IMR-90 (cell line): ENCODE measurements at regions not wholly inside any gene's neighbourhood (a gene's known extent, or its start where the extent isn't known, plus 50 kb on each side); places are given as distances from the start of the nearest gene placed in this dataset.

Experiments used
- ATAC-seq: fragments of 200-7000 bp; cut with Tn5 transposase; 2 replicates; pipeline ENCODE4 v1.9.1; 2020; ENCODE audit warnings: low read depth, mild to moderate bottlenecking, moderate library complexity
- BruUV-seq: library from RNA; stranded (reverse); fragments of 400-500 nt; replicated peaks from 2 replicates; lab custom pipeline; 2021; lab: Mats Ljungman, UMichigan
- CTCF ChIA-PET: fragments of 300-600 bp; formaldehyde crosslinking; extraction: SDS; loops from one replicate; lab custom pipeline; 2021; ENCODE audit warnings: antibody characterized with exemption; lab: Yijun Ruan, JAX
- POLR2A ChIA-PET: fragments of 300-600 bp; sonication (Branson Sonifier 250); formaldehyde crosslinking; loops from one replicate; lab custom pipeline; 2022; ENCODE audit warnings: antibody characterized with exemption; ENCODE audit not compliant: unreplicated experiment; lab: Charles Lee
- DNase-seq: peaks from one replicate; pipeline ENCODE4 v3.0.0; 2013
- H2AFZ ChIP-seq: replicated peaks from 2 replicates; pipeline ENCODE3; 2013; ENCODE audit warnings: low read length, mild to moderate bottlenecking; ENCODE audit not compliant: poor library complexity
- H2AK5ac ChIP-seq: 2 replicates; pipeline ENCODE4 v1.6.1; 2013; ENCODE audit warnings: low read depth, low read length, inconsistent platforms
- H2AK9ac ChIP-seq: replicated peaks from 2 replicates; pipeline ENCODE3; 2013; ENCODE audit warnings: mild to moderate bottlenecking, low read depth, low read length, moderate library complexity; ENCODE audit not compliant: poor library complexity
- H2BK120ac ChIP-seq: 2 replicates; pipeline ENCODE4 v1.6.1; 2013; ENCODE audit warnings: low read depth, low read length, inconsistent platforms
- H2BK15ac ChIP-seq: 3 replicates; pipeline ENCODE4 v1.6.1; 2013; ENCODE audit warnings: low read depth, low read length, inconsistent platforms
- H2BK20ac ChIP-seq: 2 replicates; pipeline ENCODE4 v1.6.1; 2013; ENCODE audit warnings: low read depth, mild to moderate bottlenecking, inconsistent platforms, low read length, moderate library complexity
- H2BK5ac ChIP-seq: 2 replicates; pipeline ENCODE4 v1.6.1; 2013; ENCODE audit warnings: mild to moderate bottlenecking, low read depth, low read length, inconsistent platforms; ENCODE audit not compliant: poor library complexity, severe bottlenecking
- H3K14ac ChIP-seq: replicated peaks from 2 replicates; pipeline ENCODE4 v1.6.1; 2013; ENCODE audit warnings: low read depth, low read length, inconsistent platforms
- H3K18ac ChIP-seq: 2 replicates; pipeline ENCODE4 v1.6.1; 2013; ENCODE audit warnings: low read depth, low read length, control low read depth
- H3K23ac ChIP-seq: 2 replicates; pipeline ENCODE4 v1.6.1; 2013; ENCODE audit warnings: low read depth, low read length, inconsistent platforms
- H3K27ac ChIP-seq: 2 replicates; pipeline ENCODE4 v1.5.1; 2013; ENCODE audit warnings: mild to moderate bottlenecking, control low read depth, low read length; ENCODE audit not compliant: insufficient read depth
- H3K27me3 ChIP-seq: 2 replicates; pipeline ENCODE4 v1.6.1; 2013; ENCODE audit warnings: low read length; ENCODE audit not compliant: control insufficient read depth, insufficient read depth
- H3K36me3 ChIP-seq: 2 replicates; pipeline ENCODE4 v1.6.1; 2013; ENCODE audit warnings: low read length, mixed read lengths; ENCODE audit not compliant: control insufficient read depth, insufficient read depth
- H3K4ac ChIP-seq: 2 replicates; pipeline ENCODE4 v1.6.1; 2013; ENCODE audit warnings: low read depth, low read length, inconsistent platforms
- H3K4me1 ChIP-seq: 2 replicates; pipeline ENCODE4 v1.6.1; 2013; ENCODE audit warnings: low read length, mixed read lengths; ENCODE audit not compliant: control insufficient read depth, insufficient read depth
- H3K4me2 ChIP-seq: 2 replicates; pipeline ENCODE4 v1.6.1; 2013; ENCODE audit warnings: low read depth, mild to moderate bottlenecking, control low read depth, low read length, moderate library complexity
- H3K4me3 ChIP-seq: 2 replicates; pipeline ENCODE4 v1.5.1; 2013; ENCODE audit warnings: low read depth, mild to moderate bottlenecking, control low read depth, low read length, moderate library complexity; ENCODE audit not compliant: insufficient read depth
- H3K56ac ChIP-seq: 2 replicates; pipeline ENCODE4 v1.6.1; 2013; ENCODE audit warnings: low read length, inconsistent platforms; ENCODE audit not compliant: insufficient read depth; ENCODE audit errors: extremely low read depth
- H3K79me1 ChIP-seq, 2 experiments: 2 replicates each; pipeline ENCODE4 v1.6.1; 2013; ENCODE audit warnings: low read length in 2 of 2, inconsistent platforms in 1 of 2, low read depth in 1 of 2
- H3K9ac ChIP-seq: 2 replicates; pipeline ENCODE4 v1.6.1; 2013; ENCODE audit warnings: low read depth, low read length, control low read depth
- H3K9me1 ChIP-seq: 2 replicates; pipeline ENCODE4 v1.6.1; 2013; ENCODE audit warnings: low read length, inconsistent platforms; ENCODE audit not compliant: insufficient read depth
- H3K9me3 ChIP-seq: 2 replicates; pipeline ENCODE4 v1.6.1; 2013; ENCODE audit warnings: low read length; ENCODE audit not compliant: control insufficient read depth, insufficient read depth
- H4K20me1 ChIP-seq: 2 replicates; pipeline ENCODE4 v1.6.1; 2013; ENCODE audit warnings: low read length, inconsistent platforms; ENCODE audit not compliant: insufficient read depth
- H4K5ac ChIP-seq: 2 replicates; pipeline ENCODE4 v1.6.1; 2013; ENCODE audit warnings: mild to moderate bottlenecking, low read depth, low read length, control low read depth
- H4K8ac ChIP-seq, 2 experiments: 2 replicates each; pipeline ENCODE4 v1.6.1; 2013; ENCODE audit warnings: low read depth in 2 of 2, low read length in 2 of 2, control low read depth in 1 of 2, inconsistent platforms in 1 of 2
- H4K91ac ChIP-seq: 2 replicates; pipeline ENCODE4 v1.6.1; 2013; ENCODE audit warnings: low read depth, low read length, inconsistent platforms; ENCODE audit not compliant: insufficient read depth
- BHLHE40 ChIP-seq: fragments of 150-350 bp; IDR thresholded peaks from 2 replicates; pipeline ENCODE4 v1.6.1; 2016; ENCODE audit warnings: mild to moderate bottlenecking, low read depth, low read length
- CEBPB ChIP-seq: IDR thresholded peaks from 2 replicates; pipeline ENCODE4 v1.6.1; 2012; ENCODE audit warnings: low read depth, low read length, improper control_type of control experiment
- CHD1 ChIP-seq: IDR thresholded peaks from 2 replicates; pipeline ENCODE4 v1.6.1; 2012; ENCODE audit warnings: low read depth, low read length, improper control_type of control experiment
- MAFK ChIP-seq: IDR thresholded peaks from 2 replicates; pipeline ENCODE4 v1.6.1; 2012; ENCODE audit warnings: low read depth, low read length, improper control_type of control experiment
- MAZ ChIP-seq: IDR thresholded peaks from 2 replicates; pipeline ENCODE4 v1.6.1; 2012; ENCODE audit warnings: low read depth, mild to moderate bottlenecking, low read length, improper control_type of control experiment, moderate library complexity, borderline replicate concordance
- NFE2L2 ChIP-seq: fragments of 150-350 bp; IDR thresholded peaks from 2 replicates; pipeline ENCODE4 v1.6.1; 2016; ENCODE audit warnings: low read depth, mild to moderate bottlenecking, low read length
- POLR2A ChIP-seq: IDR thresholded peaks from 2 replicates; pipeline ENCODE4 v1.6.1; 2012; ENCODE audit warnings: mild to moderate bottlenecking, low read depth, low read length
- RAD21 ChIP-seq: IDR thresholded peaks from 2 replicates; pipeline ENCODE4 v1.6.1; 2012; ENCODE audit warnings: low read length, improper control_type of control experiment
- RCOR1 ChIP-seq: IDR thresholded peaks from 2 replicates; pipeline ENCODE4 v1.6.1; 2012; ENCODE audit warnings: mild to moderate bottlenecking, low read length, improper control_type of control experiment; ENCODE audit not compliant: insufficient replicate concordance
- RFX5 ChIP-seq: IDR thresholded peaks from 2 replicates; pipeline ENCODE4 v1.8.0; 2012; ENCODE audit warnings: low read depth, mild to moderate bottlenecking, low read length, moderate library complexity
- SMC3 ChIP-seq: fragments of 150-350 bp; IDR thresholded peaks from 2 replicates; pipeline ENCODE4 v1.6.1; 2016; ENCODE audit warnings: low read depth, mild to moderate bottlenecking, antibody characterized with exemption, low read length, moderate library complexity
- WGBS, 2 experiments: methylation state at CpG; one replicate each; pipeline versions ENCODE4 v1.1.5 to v1.1.7; 2013; ENCODE audit warnings: missing lambda C conversion rate in 2 of 2; ENCODE audit not compliant: insufficient read length in 1 of 2; ENCODE audit errors: extremely low coverage in 2 of 2; 5-methylcytosine and 5-hydroxymethylcytosine counted together
- dilution Hi-C: fragments of 300-500 bp; cut with HindIII; formaldehyde crosslinking; loops from one replicate; pipeline ENCODE4 v1.14.3; 2018; ENCODE audit warnings: low sequenced_read_pairs; ENCODE audit not compliant: unreplicated experiment
- in situ Hi-C: fragments of 300-500 bp; cut with MboI; formaldehyde crosslinking; loops from 3 replicates; pipeline ENCODE4 v1.14.3; 2019; ENCODE audit warnings: low sequenced_read_pairs, inconsistent platforms, mixed read lengths
- intact Hi-C: fragments of 100-400 bp; cut with micrococcal nuclease; formaldehyde crosslinking; loops from 2 replicates; pipeline ENCODE4 v1.10.0; 2022
- TF ChIP-seq, protein P1 (sequence below): fragments of 150-350 bp; IDR thresholded peaks from 2 replicates; pipeline ENCODE4 v1.6.1; 2016; ENCODE audit warnings: low read depth, mild to moderate bottlenecking, low read length, moderate library complexity, borderline replicate concordance
- TF ChIP-seq, protein P2 (sequence below): fragments of 150-350 bp; IDR thresholded peaks from 2 replicates; pipeline ENCODE4 v1.6.1; 2017; ENCODE audit warnings: mild to moderate bottlenecking, antibody characterized with exemption, low read length, low read depth

DNA sequence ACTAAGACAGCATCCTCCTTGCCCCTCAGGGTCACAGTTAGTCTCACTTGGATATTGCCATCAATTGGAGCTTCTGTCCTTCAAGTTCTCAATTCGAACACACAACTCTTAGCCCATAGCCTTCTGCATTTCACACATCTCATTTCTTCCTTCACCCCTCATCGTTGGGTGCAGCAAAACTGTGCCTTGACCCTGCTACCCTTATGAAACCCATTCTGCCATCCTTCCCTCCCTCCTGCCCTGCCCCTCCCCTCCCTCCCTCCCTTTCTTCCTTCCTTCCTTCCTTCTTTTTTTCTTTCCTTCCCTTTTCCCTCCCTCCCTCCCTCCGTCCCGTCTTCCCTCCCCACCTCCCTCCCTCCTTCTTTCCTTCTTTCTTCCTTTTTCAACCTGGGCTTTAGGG lies 80.7 kb upstream of the CYRIA start:
- no peak overlapping the region for H3K4me3 ChIP-seq
- TF ChIP-seq POLR2A (no peak), BHLHE40 (no peak), RCOR1 (no peak), RFX5 (no peak), RAD21 (no peak), CHD1 (no peak), CEBPB (no peak), SMC3 (no peak), NFE2L2 (no peak), MAZ (no peak), MAFK (no peak)
- TF ChIP-seq, protein P1, sequence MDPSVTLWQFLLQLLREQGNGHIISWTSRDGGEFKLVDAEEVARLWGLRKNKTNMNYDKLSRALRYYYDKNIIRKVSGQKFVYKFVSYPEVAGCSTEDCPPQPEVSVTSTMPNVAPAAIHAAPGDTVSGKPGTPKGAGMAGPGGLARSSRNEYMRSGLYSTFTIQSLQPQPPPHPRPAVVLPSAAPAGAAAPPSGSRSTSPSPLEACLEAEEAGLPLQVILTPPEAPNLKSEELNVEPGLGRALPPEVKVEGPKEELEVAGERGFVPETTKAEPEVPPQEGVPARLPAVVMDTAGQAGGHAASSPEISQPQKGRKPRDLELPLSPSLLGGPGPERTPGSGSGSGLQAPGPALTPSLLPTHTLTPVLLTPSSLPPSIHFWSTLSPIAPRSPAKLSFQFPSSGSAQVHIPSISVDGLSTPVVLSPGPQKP = no peak
- TF ChIP-seq, protein P2, sequence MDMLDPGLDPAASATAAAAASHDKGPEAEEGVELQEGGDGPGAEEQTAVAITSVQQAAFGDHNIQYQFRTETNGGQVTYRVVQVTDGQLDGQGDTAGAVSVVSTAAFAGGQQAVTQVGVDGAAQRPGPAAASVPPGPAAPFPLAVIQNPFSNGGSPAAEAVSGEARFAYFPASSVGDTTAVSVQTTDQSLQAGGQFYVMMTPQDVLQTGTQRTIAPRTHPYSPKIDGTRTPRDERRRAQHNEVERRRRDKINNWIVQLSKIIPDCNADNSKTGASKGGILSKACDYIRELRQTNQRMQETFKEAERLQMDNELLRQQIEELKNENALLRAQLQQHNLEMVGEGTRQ = no peak
- H3K27ac ChIP-seq = no peak overlapping the region
- H2BK120ac ChIP-seq = no peak overlapping the region
- no peak overlapping the region for H2BK20ac ChIP-seq
- H3K27me3 ChIP-seq = no peaks in the 10 kb centered on the region
- no peak overlapping the region for H2AK5ac ChIP-seq
- no peak overlapping the region for H3K14ac ChIP-seq
- no peak overlapping the region for H3K23ac ChIP-seq
- BruUV-seq = no TSS peak
- no peak overlapping the region for H2BK15ac ChIP-seq
- no peak overlapping the region for H2BK5ac ChIP-seq
- no peak overlapping the region for H2AFZ ChIP-seq
- H3K4ac ChIP-seq = no peak overlapping the region
- no peaks in the 10 kb centered on the region for H3K36me3 ChIP-seq
- H3K4me2 ChIP-seq = no peak overlapping the region
- WGBS, 2 experiments = 53 to 100% methylated on average over 2 of the region's 4 CpGs
- in situ Hi-C loops = no loop called here
- H4K5ac ChIP-seq = no peak overlapping the region
- H3K56ac ChIP-seq = no peak overlapping the region
- no peak for DNase-seq
- no peaks in the 10 kb centered on the region for H3K79me1 ChIP-seq
- no peak overlapping the region for H3K9ac ChIP-seq
- no peaks in the 10 kb centered on the region for H3K9me3 ChIP-seq
- H3K4me1 ChIP-seq = no peaks in the 10 kb centered on the region
- H4K20me1 ChIP-seq = no peaks in the 10 kb centered on the region
- POLR2A ChIA-PET = no interaction called here
- intact Hi-C loops = no loop called here
- no peak overlapping the region for H4K8ac ChIP-seq
- no peak overlapping the region for H4K91ac ChIP-seq
- ATAC-seq = no peak
- dilution Hi-C loops = no loop called here
- H2AK9ac ChIP-seq = no peak overlapping the region
- no peak overlapping the region for H3K18ac ChIP-seq
- CTCF ChIA-PET = no interaction called here
- H3K9me1 ChIP-seq = no peaks in the 10 kb centered on the region
